ENCODE measurements at regions not wholly inside any gene's neighbourhood (a gene's known extent, or its start where the extent isn't known, plus 50 kb on each side); places are given as distances from the start of the nearest gene placed in this dataset.

DNA sequence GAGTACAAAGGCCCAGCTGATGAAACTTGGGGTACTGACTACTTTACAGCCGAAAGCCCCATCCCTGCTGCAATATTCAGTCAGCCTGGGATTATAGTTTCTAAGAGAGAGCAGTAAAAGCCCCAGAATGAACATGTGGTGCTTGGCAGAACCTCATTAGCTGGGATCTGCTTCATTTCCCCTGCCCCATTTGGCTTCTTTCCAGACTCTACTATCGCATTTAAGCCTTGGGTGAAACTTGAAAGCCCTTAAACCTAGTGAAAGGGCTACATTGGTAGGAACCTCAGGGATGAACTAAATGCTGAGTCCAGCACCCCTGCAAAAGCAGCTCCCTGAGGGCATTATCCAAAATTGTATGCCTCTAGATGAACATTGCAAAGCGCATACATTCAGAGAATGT, 631.1 kb downstream of the ACTL7B start:
- no peaks in the 10 kb centered on the region for H3K36me3 ChIP-seq (ENCODE audit: control insufficient read depth in 2 of 2, insufficient read depth in 1 of 2, low read length in 2 of 2)
- no peak overlapping the region for H3K27ac ChIP-seq (ENCODE audit: extremely low read depth, low read depth, low read length)
- TF ChIP-seq ZNF19 (tag by site-specific recombination; IDR thresholded peaks at IDR 0.05; ENCODE audit: low read depth) (no peak), ZNF239 (tag by site-specific recombination; IDR thresholded peaks at IDR 0.05) (no peak), ZNF221 (tag by site-specific recombination; IDR thresholded peaks at IDR 0.05; ENCODE audit: borderline replicate concordance) (no peak), ZBTB17 (tag by site-specific recombination; IDR thresholded peaks at IDR 0.05) (no peak), ZNF561 (tag by site-specific recombination; IDR thresholded peaks at IDR 0.05; ENCODE audit: borderline replicate concordance) (no peak), ZNF701 (tag by site-specific recombination; IDR thresholded peaks at IDR 0.05) (no peak), HOXA7 (CRISPR knock-in tag; IDR thresholded peaks at IDR 0.05; ENCODE audit: borderline replicate concordance) (no peak)
- TF ChIP-seq, protein P1, sequence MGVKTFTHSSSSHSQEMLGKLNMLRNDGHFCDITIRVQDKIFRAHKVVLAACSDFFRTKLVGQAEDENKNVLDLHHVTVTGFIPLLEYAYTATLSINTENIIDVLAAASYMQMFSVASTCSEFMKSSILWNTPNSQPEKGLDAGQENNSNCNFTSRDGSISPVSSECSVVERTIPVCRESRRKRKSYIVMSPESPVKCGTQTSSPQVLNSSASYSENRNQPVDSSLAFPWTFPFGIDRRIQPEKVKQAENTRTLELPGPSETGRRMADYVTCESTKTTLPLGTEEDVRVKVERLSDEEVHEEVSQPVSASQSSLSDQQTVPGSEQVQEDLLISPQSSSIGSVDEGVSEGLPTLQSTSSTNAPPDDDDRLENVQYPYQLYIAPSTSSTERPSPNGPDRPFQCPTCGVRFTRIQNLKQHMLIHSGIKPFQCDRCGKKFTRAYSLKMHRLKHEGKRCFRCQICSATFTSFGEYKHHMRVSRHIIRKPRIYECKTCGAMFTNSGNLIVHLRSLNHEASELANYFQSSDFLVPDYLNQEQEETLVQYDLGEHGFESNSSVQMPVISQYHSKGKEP (tag by site-specific recombination; IDR thresholded peaks at IDR 0.05), result no peak
- TF ChIP-seq, protein P2, sequence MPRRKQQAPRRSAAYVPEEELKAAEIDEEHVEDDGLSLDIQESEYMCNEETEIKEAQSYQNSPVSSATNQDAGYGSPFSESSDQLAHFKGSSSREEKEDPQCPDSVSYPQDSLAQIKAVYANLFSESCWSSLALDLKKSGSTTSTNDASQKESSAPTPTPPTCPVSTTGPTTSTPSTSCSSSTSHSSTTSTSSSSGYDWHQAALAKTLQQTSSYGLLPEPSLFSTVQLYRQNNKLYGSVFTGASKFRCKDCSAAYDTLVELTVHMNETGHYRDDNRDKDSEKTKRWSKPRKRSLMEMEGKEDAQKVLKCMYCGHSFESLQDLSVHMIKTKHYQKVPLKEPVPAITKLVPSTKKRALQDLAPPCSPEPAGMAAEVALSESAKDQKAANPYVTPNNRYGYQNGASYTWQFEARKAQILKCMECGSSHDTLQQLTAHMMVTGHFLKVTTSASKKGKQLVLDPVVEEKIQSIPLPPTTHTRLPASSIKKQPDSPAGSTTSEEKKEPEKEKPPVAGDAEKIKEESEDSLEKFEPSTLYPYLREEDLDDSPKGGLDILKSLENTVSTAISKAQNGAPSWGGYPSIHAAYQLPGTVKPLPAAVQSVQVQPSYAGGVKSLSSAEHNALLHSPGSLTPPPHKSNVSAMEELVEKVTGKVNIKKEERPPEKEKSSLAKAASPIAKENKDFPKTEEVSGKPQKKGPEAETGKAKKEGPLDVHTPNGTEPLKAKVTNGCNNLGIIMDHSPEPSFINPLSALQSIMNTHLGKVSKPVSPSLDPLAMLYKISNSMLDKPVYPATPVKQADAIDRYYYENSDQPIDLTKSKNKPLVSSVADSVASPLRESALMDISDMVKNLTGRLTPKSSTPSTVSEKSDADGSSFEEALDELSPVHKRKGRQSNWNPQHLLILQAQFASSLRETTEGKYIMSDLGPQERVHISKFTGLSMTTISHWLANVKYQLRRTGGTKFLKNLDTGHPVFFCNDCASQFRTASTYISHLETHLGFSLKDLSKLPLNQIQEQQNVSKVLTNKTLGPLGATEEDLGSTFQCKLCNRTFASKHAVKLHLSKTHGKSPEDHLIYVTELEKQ (tag by site-specific recombination; IDR thresholded peaks at IDR 0.05; ENCODE audit: borderline replicate concordance), result no peak
- TF ChIP-seq, protein P3, sequence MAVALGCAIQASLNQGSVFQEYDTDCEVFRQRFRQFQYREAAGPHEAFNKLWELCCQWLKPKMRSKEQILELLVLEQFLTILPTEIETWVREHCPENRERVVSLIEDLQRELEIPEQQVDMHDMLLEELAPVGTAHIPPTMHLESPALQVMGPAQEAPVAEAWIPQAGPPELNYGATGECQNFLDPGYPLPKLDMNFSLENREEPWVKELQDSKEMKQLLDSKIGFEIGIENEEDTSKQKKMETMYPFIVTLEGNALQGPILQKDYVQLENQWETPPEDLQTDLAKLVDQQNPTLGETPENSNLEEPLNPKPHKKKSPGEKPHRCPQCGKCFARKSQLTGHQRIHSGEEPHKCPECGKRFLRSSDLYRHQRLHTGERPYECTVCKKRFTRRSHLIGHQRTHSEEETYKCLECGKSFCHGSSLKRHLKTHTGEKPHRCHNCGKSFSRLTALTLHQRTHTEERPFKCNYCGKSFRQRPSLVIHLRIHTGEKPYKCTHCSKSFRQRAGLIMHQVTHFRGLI (tag by site-specific recombination; IDR thresholded peaks at IDR 0.05), result no peak
- TF ChIP-seq, protein P4, sequence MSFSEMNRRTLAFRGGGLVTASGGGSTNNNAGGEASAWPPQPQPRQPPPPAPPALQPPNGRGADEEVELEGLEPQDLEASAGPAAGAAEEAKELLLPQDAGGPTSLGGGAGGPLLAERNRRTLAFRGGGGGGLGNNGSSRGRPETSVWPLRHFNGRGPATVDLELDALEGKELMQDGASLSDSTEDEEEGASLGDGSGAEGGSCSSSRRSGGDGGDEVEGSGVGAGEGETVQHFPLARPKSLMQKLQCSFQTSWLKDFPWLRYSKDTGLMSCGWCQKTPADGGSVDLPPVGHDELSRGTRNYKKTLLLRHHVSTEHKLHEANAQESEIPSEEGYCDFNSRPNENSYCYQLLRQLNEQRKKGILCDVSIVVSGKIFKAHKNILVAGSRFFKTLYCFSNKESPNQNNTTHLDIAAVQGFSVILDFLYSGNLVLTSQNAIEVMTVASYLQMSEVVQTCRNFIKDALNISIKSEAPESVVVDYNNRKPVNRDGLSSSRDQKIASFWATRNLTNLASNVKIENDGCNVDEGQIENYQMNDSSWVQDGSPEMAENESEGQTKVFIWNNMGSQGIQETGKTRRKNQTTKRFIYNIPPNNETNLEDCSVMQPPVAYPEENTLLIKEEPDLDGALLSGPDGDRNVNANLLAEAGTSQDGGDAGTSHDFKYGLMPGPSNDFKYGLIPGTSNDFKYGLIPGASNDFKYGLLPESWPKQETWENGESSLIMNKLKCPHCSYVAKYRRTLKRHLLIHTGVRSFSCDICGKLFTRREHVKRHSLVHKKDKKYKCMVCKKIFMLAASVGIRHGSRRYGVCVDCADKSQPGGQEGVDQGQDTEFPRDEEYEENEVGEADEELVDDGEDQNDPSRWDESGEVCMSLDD (tag by site-specific recombination; IDR thresholded peaks at IDR 0.05), result no peak
- no peak overlapping the region for H3K4me3 ChIP-seq (ENCODE audit: low read depth, low read length)
- POLR2A ChIA-PET, result no interaction called here
- no peaks in the 10 kb centered on the region for H3K4me1 ChIP-seq (ENCODE audit: control insufficient read depth, insufficient read depth, low read length)
- H3K9me3 ChIP-seq (ENCODE audit: control insufficient read depth, insufficient read depth, low read depth, low read length), result no peaks in the 10 kb centered on the region
- CTCF ChIA-PET, result no interaction called here

DNA sequence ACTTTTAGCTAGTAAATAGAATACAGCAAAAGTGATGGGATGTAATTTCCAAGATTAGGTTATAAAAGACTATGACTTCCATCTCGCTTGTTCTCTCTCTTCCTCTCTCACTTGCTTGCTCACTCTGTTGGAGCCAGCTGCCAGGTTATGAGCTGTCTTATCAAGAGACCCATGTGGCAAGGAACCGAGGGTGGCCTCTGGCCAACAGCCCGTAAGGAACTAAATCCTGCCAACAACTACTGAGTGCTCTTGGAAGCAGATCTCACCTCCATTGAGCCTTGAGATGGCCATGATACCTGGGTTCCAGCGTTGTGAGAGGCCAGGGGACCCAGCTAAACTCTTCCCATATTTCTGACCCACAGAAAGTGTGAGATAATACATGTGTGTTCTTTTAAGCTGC, 636.1 kb downstream of the ACTL7B start:
- ChIA-PET POLR2A (no interaction called here), CTCF (interaction anchor here (1.2 kb wide), 1 partner anchor 55 kb away, joined by 5 read pairs; no protein-coding TSS in a partner anchor)
- H3K27ac ChIP-seq (ENCODE audit: extremely low read depth, low read depth, low read length), result no peak overlapping the region
- H3K4me1 ChIP-seq (ENCODE audit: control insufficient read depth, insufficient read depth, low read length), result no peaks in the 10 kb centered on the region
- H3K36me3 ChIP-seq (ENCODE audit: control insufficient read depth in 2 of 2, insufficient read depth in 1 of 2, low read length in 2 of 2), result no peaks in the 10 kb centered on the region
- H3K9me3 ChIP-seq (ENCODE audit: control insufficient read depth, insufficient read depth, low read depth, low read length), result no peaks in the 10 kb centered on the region
- H3K4me3 ChIP-seq (ENCODE audit: low read depth, low read length), result no peak overlapping the region
- TF ChIP-seq, protein P5, sequence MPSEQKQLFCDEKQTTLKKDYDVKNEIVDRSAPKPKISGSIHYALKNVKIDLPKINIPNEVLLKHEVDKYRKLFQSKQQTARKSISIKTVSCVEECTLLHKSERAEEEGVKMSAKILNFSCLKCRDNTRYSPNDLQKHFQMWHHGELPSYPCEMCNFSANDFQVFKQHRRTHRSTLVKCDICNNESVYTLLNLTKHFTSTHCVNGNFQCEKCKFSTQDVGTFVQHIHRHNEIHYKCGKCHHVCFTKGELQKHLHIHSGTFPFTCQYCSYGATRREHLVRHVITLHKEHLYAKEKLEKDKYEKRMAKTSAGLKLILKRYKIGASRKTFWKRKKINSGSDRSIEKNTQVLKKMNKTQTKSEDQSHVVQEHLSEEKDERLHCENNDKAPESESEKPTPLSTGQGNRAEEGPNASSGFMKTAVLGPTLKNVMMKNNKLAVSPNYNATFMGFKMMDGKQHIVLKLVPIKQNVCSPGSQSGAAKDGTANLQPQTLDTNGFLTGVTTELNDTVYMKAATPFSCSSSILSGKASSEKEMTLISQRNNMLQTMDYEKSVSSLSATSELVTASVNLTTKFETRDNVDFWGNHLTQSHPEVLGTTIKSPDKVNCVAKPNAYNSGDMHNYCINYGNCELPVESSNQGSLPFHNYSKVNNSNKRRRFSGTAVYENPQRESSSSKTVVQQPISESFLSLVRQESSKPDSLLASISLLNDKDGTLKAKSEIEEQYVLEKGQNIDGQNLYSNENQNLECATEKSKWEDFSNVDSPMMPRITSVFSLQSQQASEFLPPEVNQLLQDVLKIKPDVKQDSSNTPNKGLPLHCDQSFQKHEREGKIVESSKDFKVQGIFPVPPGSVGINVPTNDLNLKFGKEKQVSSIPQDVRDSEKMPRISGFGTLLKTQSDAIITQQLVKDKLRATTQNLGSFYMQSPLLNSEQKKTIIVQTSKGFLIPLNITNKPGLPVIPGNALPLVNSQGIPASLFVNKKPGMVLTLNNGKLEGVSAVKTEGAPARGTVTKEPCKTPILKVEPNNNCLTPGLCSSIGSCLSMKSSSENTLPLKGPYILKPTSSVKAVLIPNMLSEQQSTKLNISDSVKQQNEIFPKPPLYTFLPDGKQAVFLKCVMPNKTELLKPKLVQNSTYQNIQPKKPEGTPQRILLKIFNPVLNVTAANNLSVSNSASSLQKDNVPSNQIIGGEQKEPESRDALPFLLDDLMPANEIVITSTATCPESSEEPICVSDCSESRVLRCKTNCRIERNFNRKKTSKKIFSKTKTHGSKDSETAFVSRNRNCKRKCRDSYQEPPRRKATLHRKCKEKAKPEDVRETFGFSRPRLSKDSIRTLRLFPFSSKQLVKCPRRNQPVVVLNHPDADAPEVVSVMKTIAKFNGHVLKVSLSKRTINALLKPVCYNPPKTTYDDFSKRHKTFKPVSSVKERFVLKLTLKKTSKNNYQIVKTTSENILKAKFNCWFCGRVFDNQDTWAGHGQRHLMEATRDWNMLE (tag by site-specific recombination; conservative IDR thresholded peaks at IDR 0.05; ENCODE audit: low read depth), result no peak
- TF ChIP-seq ZNF341 (tag by site-specific recombination; IDR thresholded peaks at IDR 0.05; ENCODE audit: low read depth) (no peak), ZNF473 (tag by site-specific recombination; IDR thresholded peaks at IDR 0.05) (no peak), ZNF175 (tag by site-specific recombination; IDR thresholded peaks at IDR 0.05) (no peak), ZNF558 (tag by site-specific recombination; IDR thresholded peaks at IDR 0.05) (no peak), ZNF626 (tag by site-specific recombination; IDR thresholded peaks at IDR 0.05) (no peak), ZNF132 (tag by site-specific recombination; IDR thresholded peaks at IDR 0.05; ENCODE audit: borderline replicate concordance) (no peak)
- TF ChIP-seq, protein P6, sequence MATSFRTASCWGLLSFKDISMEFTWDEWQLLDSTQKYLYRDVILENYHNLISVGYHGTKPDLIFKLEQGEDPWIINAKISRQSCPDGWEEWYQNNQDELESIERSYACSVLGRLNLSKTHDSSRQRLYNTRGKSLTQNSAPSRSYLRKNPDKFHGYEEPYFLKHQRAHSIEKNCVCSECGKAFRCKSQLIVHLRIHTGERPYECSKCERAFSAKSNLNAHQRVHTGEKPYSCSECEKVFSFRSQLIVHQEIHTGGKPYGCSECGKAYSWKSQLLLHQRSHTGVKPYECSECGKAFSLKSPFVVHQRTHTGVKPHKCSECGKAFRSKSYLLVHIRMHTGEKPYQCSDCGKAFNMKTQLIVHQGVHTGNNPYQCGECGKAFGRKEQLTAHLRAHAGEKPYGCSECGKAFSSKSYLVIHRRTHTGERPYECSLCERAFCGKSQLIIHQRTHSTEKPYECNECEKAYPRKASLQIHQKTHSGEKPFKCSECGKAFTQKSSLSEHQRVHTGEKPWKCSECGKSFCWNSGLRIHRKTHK (tag by site-specific recombination; IDR thresholded peaks at IDR 0.05), result no peak
